Muscle layer of duodenum (tissue), 2 donors: ENCODE measurements at regions not wholly inside any gene's neighbourhood (a gene's known extent, or its start where the extent isn't known, plus 50 kb on each side); places are given as distances from the start of the nearest gene placed in this dataset.

Experiments used
- H3K27ac ChIP-seq: one replicate; pipeline ENCODE4 v1.7.0; 2013; ENCODE audit warnings: mild to moderate bottlenecking, low read length
- H3K27me3 ChIP-seq: one replicate; pipeline ENCODE4 v1.7.0; 2013; ENCODE audit warnings: low read depth, mild to moderate bottlenecking, control low read depth, low read length
- H3K36me3 ChIP-seq, 2 donors: one replicate each; pipeline ENCODE4 v1.7.0; 2013; ENCODE audit warnings: low read length in 2 of 2, control low read depth in 1 of 2, mild to moderate bottlenecking in 1 of 2; ENCODE audit not compliant: insufficient read depth in 2 of 2, control insufficient read depth in 1 of 2
- H3K4me1 ChIP-seq, 2 donors: one replicate each; pipeline ENCODE4 v1.7.0; 2013; ENCODE audit warnings: low read length in 2 of 2, mild to moderate bottlenecking in 2 of 2, control low read depth in 1 of 2, moderate library complexity in 1 of 2; ENCODE audit not compliant: insufficient read depth in 2 of 2, control insufficient read depth in 1 of 2
- H3K4me3 ChIP-seq, 2 donors: one replicate each; pipeline ENCODE4 v1.7.0; 2013; ENCODE audit warnings: low read length in 2 of 2, low read depth in 1 of 2, mild to moderate bottlenecking in 1 of 2
- H3K9me3 ChIP-seq, 2 donors: one replicate each; pipeline ENCODE4 v1.7.0; 2013; ENCODE audit warnings: low read length in 2 of 2, control low read depth in 1 of 2, mild to moderate bottlenecking in 1 of 2; ENCODE audit not compliant: control insufficient read depth in 1 of 2
- donor health status: healthy.

GRCh38 chr5:100479079-100479688, 56.0 kb upstream of the FAM174A start:
- no peaks in the 10 kb centered on the region for H3K4me1 ChIP-seq
- no peak overlapping the region for H3K27ac ChIP-seq
- no peak overlapping the region for H3K4me3 ChIP-seq
- H3K27me3 ChIP-seq = no peaks in the 10 kb centered on the region
- no peaks in the 10 kb centered on the region for H3K9me3 ChIP-seq
- H3K36me3 ChIP-seq = no peaks in the 10 kb centered on the region

- no peaks in the 10 kb centered on the region for H3K36me3 ChIP-seq
- no peak overlapping the region for H3K27ac ChIP-seq
- no peaks in the 10 kb centered on the region for H3K27me3 ChIP-seq
- no peaks in the 10 kb centered on the region for H3K4me1 ChIP-seq
- no peak overlapping the region for H3K4me3 ChIP-seq
- H3K9me3 ChIP-seq = no peaks in the 10 kb centered on the region
These were observed 63.1 kb upstream of the FAM174A start for GRCh38 chr5:100472091-100472490.

GRCh38 chr5:100469767-100470166, 65.4 kb upstream of the FAM174A start:
- Histone ChIP-seq H3K9me3 (peaks cover 0 to 2% of the 10 kb centered on the region in 2 donors), H3K4me3 (no peak overlapping the region), H3K36me3 (no peaks in the 10 kb centered on the region), H3K27ac (no peak overlapping the region), H3K4me1 (no peaks in the 10 kb centered on the region), H3K27me3 (no peaks in the 10 kb centered on the region)

- no peak overlapping the region for H3K27ac ChIP-seq
- no peak overlapping the region for H3K4me3 ChIP-seq
- H3K4me1 ChIP-seq = no peaks in the 10 kb centered on the region
- no peaks in the 10 kb centered on the region for H3K27me3 ChIP-seq
- peaks cover 0 to 2% of the 10 kb centered on the region in 2 donors for H3K9me3 ChIP-seq
- H3K36me3 ChIP-seq = no peaks in the 10 kb centered on the region
These were observed 70.8 kb upstream of the FAM174A start for GRCh38 chr5:100464418-100464817.

GRCh38 chr5:100456615-100457014, 78.6 kb upstream of the FAM174A start:
- H3K36me3 ChIP-seq = no peaks in the 10 kb centered on the region
- no peak overlapping the region for H3K4me3 ChIP-seq
- no peaks in the 10 kb centered on the region for H3K4me1 ChIP-seq
- H3K9me3 ChIP-seq = no peaks in the 10 kb centered on the region
- no peaks in the 10 kb centered on the region for H3K27me3 ChIP-seq
- no peak overlapping the region for H3K27ac ChIP-seq

GRCh38 chr5:100452126-100452525, 83.0 kb upstream of the FAM174A start:
- Histone ChIP-seq H3K4me1 (no peaks in the 10 kb centered on the region), H3K36me3 (no peaks in the 10 kb centered on the region), H3K9me3 (no peaks in the 10 kb centered on the region), H3K4me3 (no peak overlapping the region), H3K27me3 (no peaks in the 10 kb centered on the region), H3K27ac (no peak overlapping the region)

GRCh38 chr5:100448111-100448528, 87.1 kb upstream of the FAM174A start:
- Histone ChIP-seq H3K9me3 (no peaks in the 10 kb centered on the region), H3K4me3 (no peak overlapping the region), H3K36me3 (no peaks in the 10 kb centered on the region), H3K27me3 (no peaks in the 10 kb centered on the region), H3K27ac (no peak overlapping the region), H3K4me1 (no peaks in the 10 kb centered on the region)

- Histone ChIP-seq H3K4me3 (no peak overlapping the region), H3K9me3 (no peaks in the 10 kb centered on the region), H3K4me1 (no peaks in the 10 kb centered on the region), H3K27ac (no peak overlapping the region), H3K36me3 (no peaks in the 10 kb centered on the region), H3K27me3 (no peaks in the 10 kb centered on the region)
These were observed 88.2 kb upstream of the FAM174A start for GRCh38 chr5:100446879-100447430.

GRCh38 chr5:100444961-100445360, 90.2 kb upstream of the FAM174A start:
- no peaks in the 10 kb centered on the region for H3K9me3 ChIP-seq
- no peak overlapping the region for H3K27ac ChIP-seq
- H3K27me3 ChIP-seq = no peaks in the 10 kb centered on the region
- no peaks in the 10 kb centered on the region for H3K4me1 ChIP-seq
- H3K36me3 ChIP-seq = no peaks in the 10 kb centered on the region
- no peak overlapping the region for H3K4me3 ChIP-seq

- no peaks in the 10 kb centered on the region for H3K27me3 ChIP-seq
- H3K4me3 ChIP-seq = no peak overlapping the region
- no peaks in the 10 kb centered on the region for H3K9me3 ChIP-seq
- H3K27ac ChIP-seq = no peak overlapping the region
- H3K4me1 ChIP-seq = no peaks in the 10 kb centered on the region
- no peaks in the 10 kb centered on the region for H3K36me3 ChIP-seq
These were observed 100.4 kb upstream of the FAM174A start for GRCh38 chr5:100434815-100435214.

- H3K27me3 ChIP-seq = no peaks in the 10 kb centered on the region
These were observed 102.4 kb upstream of the FAM174A start for GRCh38 chr5:100432741-100433140.

More at GRCh38 chr5:100432741-100433140, 102.4 kb upstream of the FAM174A start:
- no peaks in the 10 kb centered on the region for H3K4me1 ChIP-seq
- no peaks in the 10 kb centered on the region for H3K36me3 ChIP-seq
- no peak overlapping the region for H3K4me3 ChIP-seq
- H3K27ac ChIP-seq = no peak overlapping the region
- no peaks in the 10 kb centered on the region for H3K9me3 ChIP-seq
